ENCODE measurements at regions not wholly inside any gene's neighbourhood (a gene's known extent, or its start where the extent isn't known, plus 50 kb on each side); places are given as distances from the start of the nearest gene placed in this dataset.

DNA sequence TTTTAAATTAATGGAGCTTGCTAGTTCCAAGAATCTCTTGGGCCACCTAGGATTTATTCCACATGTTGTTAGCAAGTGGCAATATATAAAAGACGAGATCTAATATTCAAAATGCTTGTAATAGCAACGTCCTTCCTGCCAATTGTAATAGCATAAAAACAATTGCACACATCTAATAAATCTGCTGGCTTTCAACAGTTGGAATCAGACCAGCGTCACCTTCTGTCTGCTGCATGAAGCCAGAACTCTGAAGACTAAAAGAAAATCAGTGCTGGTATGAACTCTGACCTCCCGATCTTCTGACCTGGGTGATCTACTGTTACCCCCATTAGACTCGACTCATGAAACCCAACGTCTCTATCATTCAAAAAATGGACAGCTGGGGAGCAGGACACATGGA, 100.6 kb downstream of the DIO2 start:
- Histone ChIP-seq H3K27ac (no peak overlapping the region), H3K36me3 (no peaks in the 10 kb centered on the region), H3K4me1 (no peaks in the 10 kb centered on the region), H3K27me3 (no peaks in the 10 kb centered on the region), H3K4me3 (no peak overlapping the region), H3K9me3 (peaks cover 0 to 3% (median 0%) of the 10 kb centered on the region in 11 donors)
- no peak for DNase-seq
- no peak for TF ChIP-seq CTCF (IDR thresholded peaks at IDR 0.05)
- no peak for ATAC-seq
- 59 to 67% methylated on average over 6 of the region's 6 CpGs for WGBS, 2 donors
- intact Hi-C loops (cut with DNase I) = no loop called here

- no peak for TF ChIP-seq CTCF (IDR thresholded peaks at IDR 0.05)
- intact Hi-C loops (cut with DNase I) = no loop called here
- H3K4me1 ChIP-seq = no peaks in the 10 kb centered on the region
- WGBS, 2 donors = 76 to 93% methylated on average over 1 of the region's 1 CpG
- no peak overlapping the region for H3K4me3 ChIP-seq
- H3K36me3 ChIP-seq = no peaks in the 10 kb centered on the region
- no peak overlapping the region for H3K27ac ChIP-seq
- no peak for ATAC-seq
- peaks cover 0 to 3% (median 0%) of the 10 kb centered on the region in 11 donors for H3K9me3 ChIP-seq
- DNase-seq = no peak
- H3K27me3 ChIP-seq = no peaks in the 10 kb centered on the region
Measured at GRCh38 chr14:80109055-80109454, 102.2 kb downstream of the DIO2 start.

GRCh38 chr14:80108430-80108829, 102.9 kb downstream of the DIO2 start:
- H3K27me3 ChIP-seq = no peaks in the 10 kb centered on the region
- DNase-seq = no peak
- H3K36me3 ChIP-seq = no peaks in the 10 kb centered on the region
- 62 to 71% methylated on average over 2 of the region's 2 CpGs for WGBS, 2 donors
- no peak overlapping the region for H3K4me3 ChIP-seq
- peaks cover 0 to 3% (median 0%) of the 10 kb centered on the region in 11 donors for H3K9me3 ChIP-seq
- H3K27ac ChIP-seq = no peak overlapping the region
- no peaks in the 10 kb centered on the region for H3K4me1 ChIP-seq
- ATAC-seq = no peak
- no peak for TF ChIP-seq CTCF (IDR thresholded peaks at IDR 0.05)
- intact Hi-C loops (cut with DNase I) = no loop called here

DNA sequence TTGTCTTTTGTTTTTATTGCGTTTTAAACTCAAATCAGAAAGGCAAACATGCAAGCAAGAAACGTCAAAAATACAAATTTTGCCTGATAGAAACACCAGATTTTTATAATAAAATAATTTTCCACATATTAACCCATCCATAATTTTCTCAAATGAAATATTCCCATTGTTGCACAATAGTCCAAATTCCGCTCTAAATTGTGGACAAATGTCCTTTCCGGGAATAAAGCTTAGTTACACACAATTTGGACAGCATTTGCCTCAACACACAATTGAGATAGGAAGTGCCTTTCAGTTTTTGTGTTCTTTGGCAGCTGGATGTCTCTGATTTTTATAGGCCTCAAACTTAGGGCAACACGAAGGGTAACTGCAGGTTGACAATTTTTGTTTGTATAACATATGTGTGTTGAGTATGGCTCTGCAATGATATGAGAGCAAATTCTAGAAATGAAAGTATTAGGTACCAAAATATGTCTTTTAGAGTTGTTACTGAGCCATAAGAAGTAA, 105.8 kb downstream of the DIO2 start:
- H3K27me3 ChIP-seq = no peaks in the 10 kb centered on the region
- no peak overlapping the region for H3K4me3 ChIP-seq
- peaks cover 0 to 3% (median 0%) of the 10 kb centered on the region in 11 donors for H3K9me3 ChIP-seq
- no peak for DNase-seq
- no peak for ATAC-seq
- H3K4me1 ChIP-seq = no peaks in the 10 kb centered on the region
- no peak overlapping the region for H3K27ac ChIP-seq
- intact Hi-C loops (cut with DNase I) = no loop called here
- H3K36me3 ChIP-seq = no peaks in the 10 kb centered on the region
- 60 to 69% methylated on average over 5 of the region's 5 CpGs for WGBS, 2 donors
- TF ChIP-seq CTCF (IDR thresholded peaks at IDR 0.05) = no peak

All from heart right ventricle (tissue), 16 donors.